ENCODE measurements at regions not wholly inside any gene's neighbourhood (a gene's known extent, or its start where the extent isn't known, plus 50 kb on each side); places are given as distances from the start of the nearest gene placed in this dataset.

- no peak overlapping the region for H3K4me3 Mint-ChIP-seq (ENCODE audit: low read depth, unreplicated experiment)
- intact Hi-C loops (cut with micrococcal nuclease; ENCODE audit: unreplicated experiment) = no loop called here
- H3K27me3 Mint-ChIP-seq (ENCODE audit: unreplicated experiment) = no peaks in the 10 kb centered on the region
- no peak for TF ChIP-seq CTCF (IDR thresholded peaks at IDR 0.05; ENCODE audit: unreplicated experiment)
- H3K36me3 Mint-ChIP-seq (ENCODE audit: insufficient read depth, unreplicated experiment) = no peaks in the 10 kb centered on the region
- DNase-seq = no peak
- peaks cover 15% of the 10 kb centered on the region for H3K9me3 Mint-ChIP-seq (ENCODE audit: low read depth, unreplicated experiment)
- H3K4me1 Mint-ChIP-seq (ENCODE audit: low read depth, unreplicated experiment) = no peaks in the 10 kb centered on the region
- no TSS peak for BruUV-seq (replicated peaks)
- no peak overlapping the region for H3K27ac Mint-ChIP-seq (ENCODE audit: unreplicated experiment)
- CTCF ChIA-PET = interaction anchor here (0.6 kb wide), 1 partner anchor 129 kb away, joined by 6 read pairs; no protein-coding TSS in a partner anchor
Measured at GRCh38 chr12:126362493-126362892, 1297.3 kb downstream of the AACS start.

- H3K9me3 Mint-ChIP-seq (ENCODE audit: low read depth, unreplicated experiment) = peaks cover 14% of the 10 kb centered on the region
- no peaks in the 10 kb centered on the region for H3K27me3 Mint-ChIP-seq (ENCODE audit: unreplicated experiment)
- no peak for DNase-seq
- no peak overlapping the region for H3K4me3 Mint-ChIP-seq (ENCODE audit: low read depth, unreplicated experiment)
- H3K36me3 Mint-ChIP-seq (ENCODE audit: insufficient read depth, unreplicated experiment) = no peaks in the 10 kb centered on the region
- TF ChIP-seq CTCF (IDR thresholded peaks at IDR 0.05; ENCODE audit: unreplicated experiment) = no peak
- H3K4me1 Mint-ChIP-seq (ENCODE audit: low read depth, unreplicated experiment) = no peaks in the 10 kb centered on the region
- intact Hi-C loops (cut with micrococcal nuclease; ENCODE audit: unreplicated experiment) = no loop called here
- H3K27ac Mint-ChIP-seq (ENCODE audit: unreplicated experiment) = no peak overlapping the region
- CTCF ChIA-PET = interaction anchor here (0.6 kb wide), 1 partner anchor 128 kb away, joined by 6 read pairs; no protein-coding TSS in a partner anchor
- BruUV-seq (replicated peaks) = no TSS peak
Measured at GRCh38 chr12:126362964-126363363, 1297.7 kb downstream of the AACS start.

GRCh38 chr12:126369487-126370463, 1304.5 kb downstream of the AACS start:
- no peak overlapping the region for H3K27ac Mint-ChIP-seq (ENCODE audit: unreplicated experiment)
- intact Hi-C loops (cut with micrococcal nuclease; ENCODE audit: unreplicated experiment) = no loop called here
- no TSS peak for BruUV-seq (replicated peaks)
- H3K4me1 Mint-ChIP-seq (ENCODE audit: low read depth, unreplicated experiment) = no peaks in the 10 kb centered on the region
- CTCF ChIA-PET = no interaction called here
- no peak for TF ChIP-seq CTCF (IDR thresholded peaks at IDR 0.05; ENCODE audit: unreplicated experiment)
- peaks cover 12% of the 10 kb centered on the region for H3K9me3 Mint-ChIP-seq (ENCODE audit: low read depth, unreplicated experiment)
- no peak overlapping the region for H3K4me3 Mint-ChIP-seq (ENCODE audit: low read depth, unreplicated experiment)
- H3K36me3 Mint-ChIP-seq (ENCODE audit: insufficient read depth, unreplicated experiment) = no peaks in the 10 kb centered on the region
- no peaks in the 10 kb centered on the region for H3K27me3 Mint-ChIP-seq (ENCODE audit: unreplicated experiment)
- DNase-seq = no peak

GRCh38 chr12:126383506-126383905, 1318.3 kb downstream of the AACS start:
- no peak for TF ChIP-seq CTCF (IDR thresholded peaks at IDR 0.05; ENCODE audit: unreplicated experiment)
- no peaks in the 10 kb centered on the region for H3K27me3 Mint-ChIP-seq (ENCODE audit: unreplicated experiment)
- no TSS peak for BruUV-seq (replicated peaks)
- DNase-seq = no peak
- intact Hi-C loops (cut with micrococcal nuclease; ENCODE audit: unreplicated experiment) = no loop called here
- H3K27ac Mint-ChIP-seq (ENCODE audit: unreplicated experiment) = no peak overlapping the region
- H3K4me3 Mint-ChIP-seq (ENCODE audit: low read depth, unreplicated experiment) = no peak overlapping the region
- no peaks in the 10 kb centered on the region for H3K36me3 Mint-ChIP-seq (ENCODE audit: insufficient read depth, unreplicated experiment)
- H3K4me1 Mint-ChIP-seq (ENCODE audit: low read depth, unreplicated experiment) = no peaks in the 10 kb centered on the region
- H3K9me3 Mint-ChIP-seq (ENCODE audit: low read depth, unreplicated experiment) = peaks cover 9% of the 10 kb centered on the region
- CTCF ChIA-PET = interaction anchor here (0.5 kb wide), 1 partner anchor 15 kb away, joined by 3 read pairs; no protein-coding TSS in a partner anchor
